ENCODE measurements at regions not wholly inside any gene's neighbourhood (a gene's known extent, or its start where the extent isn't known, plus 50 kb on each side); places are given as distances from the start of the nearest gene placed in this dataset.

DNA sequence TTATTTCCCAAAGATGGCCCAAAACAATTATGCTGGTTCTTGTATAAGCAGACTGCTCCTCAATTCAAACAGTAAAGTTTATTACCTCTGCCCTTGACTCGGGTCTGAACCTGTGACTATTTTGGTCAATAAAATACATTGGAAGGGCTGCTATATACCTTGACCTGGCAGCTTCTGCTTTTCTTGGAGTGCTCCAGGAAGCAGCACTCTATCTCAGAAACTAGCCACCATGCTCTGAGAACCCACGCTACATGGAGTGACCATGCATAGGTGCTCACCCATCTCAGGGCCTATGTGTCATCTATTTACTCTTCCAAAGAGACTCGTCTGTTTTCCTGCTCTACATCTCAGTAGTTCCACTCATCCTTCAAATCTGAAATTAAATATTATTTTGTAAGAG is 299.9 kb downstream of the AHR start:
- no peak for DNase-seq
- no peaks in the 10 kb centered on the region for H3K4me1 ChIP-seq
- H3K27ac ChIP-seq = no peak overlapping the region
- TF ChIP-seq, protein P1, sequence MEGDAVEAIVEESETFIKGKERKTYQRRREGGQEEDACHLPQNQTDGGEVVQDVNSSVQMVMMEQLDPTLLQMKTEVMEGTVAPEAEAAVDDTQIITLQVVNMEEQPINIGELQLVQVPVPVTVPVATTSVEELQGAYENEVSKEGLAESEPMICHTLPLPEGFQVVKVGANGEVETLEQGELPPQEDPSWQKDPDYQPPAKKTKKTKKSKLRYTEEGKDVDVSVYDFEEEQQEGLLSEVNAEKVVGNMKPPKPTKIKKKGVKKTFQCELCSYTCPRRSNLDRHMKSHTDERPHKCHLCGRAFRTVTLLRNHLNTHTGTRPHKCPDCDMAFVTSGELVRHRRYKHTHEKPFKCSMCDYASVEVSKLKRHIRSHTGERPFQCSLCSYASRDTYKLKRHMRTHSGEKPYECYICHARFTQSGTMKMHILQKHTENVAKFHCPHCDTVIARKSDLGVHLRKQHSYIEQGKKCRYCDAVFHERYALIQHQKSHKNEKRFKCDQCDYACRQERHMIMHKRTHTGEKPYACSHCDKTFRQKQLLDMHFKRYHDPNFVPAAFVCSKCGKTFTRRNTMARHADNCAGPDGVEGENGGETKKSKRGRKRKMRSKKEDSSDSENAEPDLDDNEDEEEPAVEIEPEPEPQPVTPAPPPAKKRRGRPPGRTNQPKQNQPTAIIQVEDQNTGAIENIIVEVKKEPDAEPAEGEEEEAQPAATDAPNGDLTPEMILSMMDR (IDR thresholded peaks at IDR 0.05) = no peak
- H3K9me3 ChIP-seq = no peaks in the 10 kb centered on the region
- H3K4me3 ChIP-seq = no peak overlapping the region
- no peaks in the 10 kb centered on the region for H3K36me3 ChIP-seq (ENCODE audit: low read depth, missing control alignments)
- 67 to 87% methylated on average over 3 of the region's 3 CpGs for WGBS, 2 donors
- intact Hi-C loops (cut with DNase I; ENCODE audit: low total_unique reads) = no loop called here
- no peaks in the 10 kb centered on the region for H3K27me3 ChIP-seq

DNA sequence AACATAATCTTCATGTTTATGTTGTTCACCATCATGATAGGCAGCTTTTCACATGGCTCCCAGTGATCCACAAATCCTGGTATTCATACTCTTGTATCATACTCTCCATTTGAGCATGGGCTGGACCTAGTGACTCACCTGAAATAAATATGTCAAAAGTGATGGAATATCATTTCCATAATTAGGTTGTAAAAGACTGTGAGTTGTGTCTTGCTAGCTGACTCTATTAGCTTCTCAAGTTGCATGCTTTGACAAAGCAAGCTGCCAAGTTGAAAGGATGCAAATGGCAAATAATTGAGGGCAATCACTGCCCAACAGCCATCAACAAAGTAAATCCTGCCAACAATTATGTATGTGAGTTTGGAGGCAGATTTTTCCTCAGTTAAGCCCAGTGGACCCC is 300.4 kb downstream of the AHR start:
- no peak for TF ChIP-seq POLR2A (IDR thresholded peaks at IDR 0.05)
- TF ChIP-seq, protein P1 (IDR thresholded peaks at IDR 0.05) = no peak
- Histone ChIP-seq H3K9me3 (no peaks in the 10 kb centered on the region), H3K27me3 (no peaks in the 10 kb centered on the region), H3K27ac (no peak overlapping the region), H3K4me3 (no peak overlapping the region), H3K36me3 (ENCODE audit: low read depth, missing control alignments) (no peaks in the 10 kb centered on the region), H3K4me1 (no peaks in the 10 kb centered on the region)
- intact Hi-C loops (cut with DNase I; ENCODE audit: low total_unique reads) = no loop called here
- DNase-seq = no peak

DNA sequence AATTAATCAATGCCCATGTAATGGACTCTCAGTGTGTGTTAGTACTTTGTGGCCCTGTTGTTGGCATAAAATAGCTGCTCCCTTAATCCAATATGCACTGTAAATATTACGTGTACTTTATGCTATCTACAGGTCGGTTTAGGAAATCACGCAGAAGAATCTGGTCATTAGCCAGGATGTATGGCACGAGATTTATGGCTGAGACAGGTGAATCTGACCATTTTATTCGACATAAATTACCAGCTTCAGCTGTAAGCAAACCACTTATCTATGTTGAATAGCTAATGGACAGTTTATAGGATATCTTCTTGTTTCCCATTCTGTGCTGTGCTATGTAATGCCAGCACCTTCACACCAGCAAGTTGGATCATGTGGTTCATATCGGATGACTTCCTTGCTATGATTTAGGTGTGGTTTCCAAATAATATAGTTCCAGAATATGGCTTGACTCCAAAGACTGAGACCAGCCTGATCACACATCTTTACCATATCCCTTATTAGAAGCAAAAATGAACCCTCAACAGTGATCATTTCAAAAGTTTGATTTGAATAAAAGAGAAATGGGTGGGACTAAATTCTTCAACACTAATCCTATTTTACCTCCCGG is 301.4 kb downstream of the AHR start:
- H3K4me1 ChIP-seq = no peaks in the 10 kb centered on the region
- no peak overlapping the region for H3K27ac ChIP-seq
- no peak overlapping the region for H3K4me3 ChIP-seq
- no peaks in the 10 kb centered on the region for H3K27me3 ChIP-seq
- 81 to 89% methylated on average over 7 of the region's 7 CpGs for WGBS, 2 donors
- TF ChIP-seq, protein P1 (IDR thresholded peaks at IDR 0.05) = no peak
- no peak for TF ChIP-seq POLR2A (IDR thresholded peaks at IDR 0.05)
- intact Hi-C loops (cut with DNase I; ENCODE audit: low total_unique reads) = no loop called here
- no peaks in the 10 kb centered on the region for H3K9me3 ChIP-seq
- DNase-seq = no peak
- H3K36me3 ChIP-seq (ENCODE audit: low read depth, missing control alignments) = no peaks in the 10 kb centered on the region

DNA sequence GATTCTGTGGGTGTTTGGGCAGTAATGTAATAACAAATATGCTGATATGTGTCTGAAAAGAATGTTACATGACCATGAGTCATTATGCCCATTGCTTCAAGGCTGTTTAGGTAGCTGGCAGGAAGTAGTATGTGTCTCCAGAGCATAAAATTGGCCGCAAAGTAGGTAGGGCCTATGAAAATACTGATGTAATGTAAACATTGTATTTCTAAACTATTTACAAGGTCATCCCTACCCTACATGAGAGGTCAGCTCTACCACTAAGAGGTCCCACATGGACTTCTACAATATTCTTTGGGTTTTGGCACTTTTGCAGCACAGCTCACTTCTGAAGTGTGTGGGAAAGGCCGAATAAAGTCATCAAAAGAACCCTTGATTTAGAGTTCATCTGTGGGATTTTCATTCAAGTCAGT is 301.9 kb downstream of the AHR start:
- Histone ChIP-seq H3K27ac (no peak overlapping the region), H3K9me3 (no peaks in the 10 kb centered on the region), H3K36me3 (ENCODE audit: low read depth, missing control alignments) (no peaks in the 10 kb centered on the region), H3K4me1 (no peaks in the 10 kb centered on the region), H3K4me3 (no peak overlapping the region), H3K27me3 (no peaks in the 10 kb centered on the region)
- TF ChIP-seq, protein P1 (IDR thresholded peaks at IDR 0.05) = no peak
- no peak for TF ChIP-seq POLR2A (IDR thresholded peaks at IDR 0.05)
- WGBS, 2 donors = 81 to 94% methylated on average over 2 of the region's 2 CpGs
- no peak for DNase-seq
- intact Hi-C loops (cut with DNase I; ENCODE audit: low total_unique reads) = no loop called here

DNA sequence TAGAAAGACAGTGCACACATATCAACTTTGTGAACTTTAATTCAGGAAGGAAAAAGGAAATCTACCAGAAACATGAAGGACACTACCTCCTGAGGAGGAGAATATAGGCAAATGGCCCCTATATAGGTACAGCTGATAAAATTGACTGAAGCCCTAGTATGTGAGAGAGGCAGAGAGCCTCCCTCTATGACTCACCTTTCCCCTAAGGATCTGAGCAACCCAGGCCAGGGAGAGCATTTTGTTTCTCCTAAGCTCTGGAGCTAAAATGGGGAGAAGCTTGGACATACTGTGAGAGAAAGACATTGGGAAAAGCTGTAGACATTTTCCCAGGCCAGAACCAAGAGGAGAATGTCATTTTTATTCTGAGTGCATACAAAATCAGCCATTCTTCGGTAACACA is 303.5 kb downstream of the AHR start:
- Histone ChIP-seq H3K9me3 (no peaks in the 10 kb centered on the region), H3K36me3 (ENCODE audit: low read depth, missing control alignments) (no peaks in the 10 kb centered on the region), H3K27ac (no peak overlapping the region), H3K27me3 (no peaks in the 10 kb centered on the region), H3K4me1 (no peaks in the 10 kb centered on the region), H3K4me3 (no peak overlapping the region)
- no peak for TF ChIP-seq POLR2A (IDR thresholded peaks at IDR 0.05)
- TF ChIP-seq, protein P1 (IDR thresholded peaks at IDR 0.05) = no peak
- intact Hi-C loops (cut with DNase I; ENCODE audit: low total_unique reads) = no loop called here
- WGBS, 2 donors = 82 to 88% methylated on average over 1 of the region's 1 CpG
- DNase-seq = no peak
